RWPE2 (cell line): ENCODE measurements at regions not wholly inside any gene's neighbourhood (a gene's known extent, or its start where the extent isn't known, plus 50 kb on each side); places are given as distances from the start of the nearest gene placed in this dataset.

ENCODE experiments used
- ATAC-seq: fragments of 200-7000 bp; cut with Tn5 transposase; 3 replicates; pipeline ENCODE4 v1.9.1; 2021; ENCODE audit warnings: low read depth
- DNase-seq: peaks from one replicate; pipeline ENCODE4 v3.0.0-alpha.2; 2020; ENCODE audit warnings: low spot score
- H3K27ac ChIP-seq: fragments of 450-650 bp; 2 replicates; pipeline ENCODE4 v1.5.1; 2017; ENCODE audit warnings: mild to moderate bottlenecking; ENCODE audit not compliant: poor library complexity, severe bottlenecking
- H3K27me3 ChIP-seq: fragments of 250-450 bp; sonication (Bioruptor Pico); 2 replicates; pipeline ENCODE4 v1.5.1; 2021; ENCODE audit warnings: mild to moderate bottlenecking, moderate library complexity; ENCODE audit not compliant: insufficient read depth, poor library complexity, severe bottlenecking
- H3K36me3 ChIP-seq: fragments of 250-450 bp; sonication (Bioruptor Pico); 2 replicates; pipeline ENCODE4 v1.5.1; 2020; ENCODE audit warnings: low read depth, mild to moderate bottlenecking, moderate library complexity
- H3K4me1 ChIP-seq: fragments of 250-450 bp; sonication (Bioruptor Pico); 2 replicates; pipeline ENCODE4 v1.5.1; 2021; ENCODE audit warnings: mild to moderate bottlenecking, moderate library complexity; ENCODE audit not compliant: insufficient read depth, poor library complexity, severe bottlenecking
- H3K4me3 ChIP-seq: fragments of 250-450 bp; sonication (Bioruptor Pico); 2 replicates; pipeline ENCODE4 v1.5.1; 2021; ENCODE audit warnings: mild to moderate bottlenecking, moderate library complexity; ENCODE audit not compliant: severe bottlenecking
- H3K9me3 ChIP-seq: fragments of 250-450 bp; sonication (Bioruptor Pico); 2 replicates; pipeline ENCODE4 v1.5.1; 2021; ENCODE audit warnings: mild to moderate bottlenecking, moderate library complexity; ENCODE audit not compliant: severe bottlenecking
- TF ChIP-seq, protein P1 (sequence below): fragments of 450-650 bp; IDR thresholded peaks from one replicate; pipeline ENCODE4 v1.5.1; 2017; ENCODE audit warnings: mild to moderate bottlenecking, moderate library complexity; ENCODE audit not compliant: poor library complexity, severe bottlenecking

DNA sequence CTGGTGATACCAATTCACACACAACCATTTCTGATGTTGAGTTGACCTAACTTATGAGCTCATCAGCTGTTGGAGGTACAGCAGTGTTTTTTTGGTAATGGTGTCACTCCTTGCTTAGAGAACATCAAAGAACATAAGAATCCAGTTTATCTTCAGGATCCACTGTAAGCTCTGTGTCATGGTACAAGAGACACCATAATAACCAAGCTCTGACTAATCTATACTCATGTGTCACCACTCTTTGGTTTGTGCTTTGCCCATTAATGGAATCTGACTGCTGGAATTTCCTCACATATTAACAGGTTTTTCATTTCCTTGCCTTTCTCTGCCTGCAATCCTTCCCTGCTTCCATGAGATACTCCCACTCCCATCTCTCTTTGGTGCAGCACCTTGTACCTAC is 735.1 kb upstream of the LCORL start:
- Histone ChIP-seq H3K36me3 (no peaks in the 10 kb centered on the region), H3K27me3 (no peaks in the 10 kb centered on the region), H3K9me3 (no peaks in the 10 kb centered on the region), H3K4me1 (no peaks in the 10 kb centered on the region), H3K27ac (no peak overlapping the region), H3K4me3 (no peak overlapping the region)
- TF ChIP-seq, protein P1, sequence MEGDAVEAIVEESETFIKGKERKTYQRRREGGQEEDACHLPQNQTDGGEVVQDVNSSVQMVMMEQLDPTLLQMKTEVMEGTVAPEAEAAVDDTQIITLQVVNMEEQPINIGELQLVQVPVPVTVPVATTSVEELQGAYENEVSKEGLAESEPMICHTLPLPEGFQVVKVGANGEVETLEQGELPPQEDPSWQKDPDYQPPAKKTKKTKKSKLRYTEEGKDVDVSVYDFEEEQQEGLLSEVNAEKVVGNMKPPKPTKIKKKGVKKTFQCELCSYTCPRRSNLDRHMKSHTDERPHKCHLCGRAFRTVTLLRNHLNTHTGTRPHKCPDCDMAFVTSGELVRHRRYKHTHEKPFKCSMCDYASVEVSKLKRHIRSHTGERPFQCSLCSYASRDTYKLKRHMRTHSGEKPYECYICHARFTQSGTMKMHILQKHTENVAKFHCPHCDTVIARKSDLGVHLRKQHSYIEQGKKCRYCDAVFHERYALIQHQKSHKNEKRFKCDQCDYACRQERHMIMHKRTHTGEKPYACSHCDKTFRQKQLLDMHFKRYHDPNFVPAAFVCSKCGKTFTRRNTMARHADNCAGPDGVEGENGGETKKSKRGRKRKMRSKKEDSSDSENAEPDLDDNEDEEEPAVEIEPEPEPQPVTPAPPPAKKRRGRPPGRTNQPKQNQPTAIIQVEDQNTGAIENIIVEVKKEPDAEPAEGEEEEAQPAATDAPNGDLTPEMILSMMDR, result no peak
- no peak for ATAC-seq
- DNase-seq, result no peak

DNA sequence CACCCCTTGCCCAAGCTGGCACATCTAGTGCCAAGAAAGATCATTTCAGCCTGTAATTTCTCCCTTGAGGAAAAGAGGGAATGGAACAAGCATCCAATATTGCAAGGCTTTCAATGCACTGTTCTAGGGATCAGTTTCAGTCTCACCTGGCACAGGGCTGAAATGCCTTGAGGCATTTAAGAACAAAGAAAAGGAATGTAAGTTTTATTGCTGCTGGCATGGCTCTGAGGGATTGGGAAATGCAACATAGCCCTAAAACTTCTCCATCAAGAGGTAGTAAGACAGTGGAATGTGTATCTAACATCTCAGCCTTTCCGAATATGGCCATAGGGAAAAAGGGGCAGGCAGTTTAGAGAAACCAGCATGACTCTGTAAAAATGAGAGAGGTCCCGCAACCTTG is 732.6 kb upstream of the LCORL start:
- no peaks in the 10 kb centered on the region for H3K36me3 ChIP-seq
- no peak overlapping the region for H3K27ac ChIP-seq
- H3K4me1 ChIP-seq, result no peaks in the 10 kb centered on the region
- H3K4me3 ChIP-seq, result no peak overlapping the region
- H3K27me3 ChIP-seq, result no peaks in the 10 kb centered on the region
- TF ChIP-seq, protein P1, result no peak
- H3K9me3 ChIP-seq, result no peaks in the 10 kb centered on the region
- ATAC-seq, result peak; percentile 35; the same call in 2 of the 3 replicates
- no peak for DNase-seq

- TF ChIP-seq, protein P1, result no peak
- Histone ChIP-seq H3K9me3 (no peaks in the 10 kb centered on the region), H3K4me1 (no peaks in the 10 kb centered on the region), H3K36me3 (no peaks in the 10 kb centered on the region), H3K4me3 (no peak overlapping the region), H3K27me3 (no peaks in the 10 kb centered on the region), H3K27ac (no peak overlapping the region)
- no peak for DNase-seq
- ATAC-seq, result no peak
These were observed 729.5 kb upstream of the LCORL start for GRCh38 chr4:18751083-18751482.

- H3K4me3 ChIP-seq, result no peak overlapping the region
- H3K9me3 ChIP-seq, result no peaks in the 10 kb centered on the region
- TF ChIP-seq, protein P1, result no peak
- H3K4me1 ChIP-seq, result no peaks in the 10 kb centered on the region
- DNase-seq (no peak), ATAC-seq (no peak)
- no peaks in the 10 kb centered on the region for H3K27me3 ChIP-seq
- H3K27ac ChIP-seq, result no peak overlapping the region
- H3K36me3 ChIP-seq, result no peaks in the 10 kb centered on the region
These were observed 727.8 kb upstream of the LCORL start for GRCh38 chr4:18749391-18749790.

DNA sequence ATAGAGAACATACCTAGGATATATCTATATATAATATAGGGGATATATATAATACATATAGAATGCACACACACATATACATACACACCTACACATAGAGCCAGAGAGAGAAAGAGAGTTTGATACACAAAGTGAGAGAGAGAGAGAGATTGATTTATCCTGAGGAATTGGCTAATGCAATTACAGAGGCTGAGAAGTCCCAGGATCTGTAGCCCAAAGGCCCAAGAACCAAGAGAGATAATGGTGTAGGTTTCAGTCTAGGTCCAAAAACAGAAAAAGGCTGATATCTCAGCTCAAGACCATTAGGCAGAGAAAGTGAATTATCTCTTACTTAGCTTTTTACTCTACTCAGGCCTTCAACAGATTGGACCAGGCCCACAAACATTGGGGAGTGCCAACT is 715.0 kb upstream of the LCORL start:
- H3K36me3 ChIP-seq, result no peaks in the 10 kb centered on the region
- H3K4me3 ChIP-seq, result no peak overlapping the region
- no peak overlapping the region for H3K27ac ChIP-seq
- no peak for ATAC-seq
- no peak for DNase-seq
- H3K4me1 ChIP-seq, result no peaks in the 10 kb centered on the region
- TF ChIP-seq, protein P1, result no peak
- H3K9me3 ChIP-seq, result no peaks in the 10 kb centered on the region
- H3K27me3 ChIP-seq, result no peaks in the 10 kb centered on the region
